Left renal cortex interstitium (tissue), 4 donors: ENCODE measurements at regions not wholly inside any gene's neighbourhood (a gene's known extent, or its start where the extent isn't known, plus 50 kb on each side); places are given as distances from the start of the nearest gene placed in this dataset.
"Not testable (repeated sequence)": the region's sequence is repeated elsewhere in the genome, so short reads cannot be mapped to it uniquely, and the experiment has no call there.

Experiments used
- DNase-seq, 4 donors: peaks; one replicate each; pipeline ENCODE4 v3.0.0-alpha.2; 2013; ENCODE audit warnings: low read depth in 4 of 4, low spot score in 2 of 4, missing footprints in 1 of 4

- DNase-seq: no peak
Measured at GRCh38 chr1:219560856-219561255, 52.0 kb downstream of the ZC3H11B start.

GRCh38 chr1:219559899-219560298 lies 53.0 kb downstream of the ZC3H11B start:
- no peak for DNase-seq

GRCh38 chr1:219555806-219556205 lies 57.1 kb downstream of the ZC3H11B start:
- peak in 2 of 4 donors; percentile 19 to 33 for DNase-seq

GRCh38 chr1:219555031-219555692 lies 57.7 kb downstream of the ZC3H11B start:
- DNase-seq: no peak

- DNase-seq: no peak
Measured at GRCh38 chr1:219553934-219554502, 58.9 kb downstream of the ZC3H11B start.

GRCh38 chr1:219550201-219550600 lies 62.7 kb downstream of the ZC3H11B start:
- no peak for DNase-seq

GRCh38 chr1:219549215-219549614 lies 63.7 kb downstream of the ZC3H11B start:
- DNase-seq: no peak

- DNase-seq: no peak
Measured at GRCh38 chr1:219548386-219548785, 64.5 kb downstream of the ZC3H11B start.

- not testable (repeated sequence) for DNase-seq
Measured at GRCh38 chr1:219545756-219546155, 67.1 kb downstream of the ZC3H11B start.

- no peak for DNase-seq
Measured at GRCh38 chr1:219544163-219544846, 68.6 kb downstream of the ZC3H11B start.

- DNase-seq: no peak
Measured at GRCh38 chr1:219542828-219543518, 69.9 kb downstream of the ZC3H11B start.

- no peak for DNase-seq
Measured at GRCh38 chr1:219541946-219542345, 71.0 kb downstream of the ZC3H11B start.

- DNase-seq: no peak
Measured at GRCh38 chr1:219539645-219540254, 73.2 kb downstream of the ZC3H11B start.

GRCh38 chr1:219538886-219539285 lies 74.0 kb downstream of the ZC3H11B start:
- DNase-seq: no peak

- no peak for DNase-seq
Measured at GRCh38 chr1:219537223-219537631, 75.7 kb downstream of the ZC3H11B start.

GRCh38 chr1:219536038-219536437 lies 76.9 kb downstream of the ZC3H11B start:
- no peak for DNase-seq

GRCh38 chr1:219534991-219535390 lies 77.9 kb downstream of the ZC3H11B start:
- no peak for DNase-seq

- DNase-seq: no peak
Measured at GRCh38 chr1:219533280-219533679, 79.6 kb downstream of the ZC3H11B start.

GRCh38 chr1:219529116-219529515 lies 83.8 kb downstream of the ZC3H11B start:
- no peak for DNase-seq

- no peak for DNase-seq
Measured at GRCh38 chr1:219528633-219529032, 84.3 kb downstream of the ZC3H11B start.

GRCh38 chr1:219527994-219528393 lies 84.9 kb downstream of the ZC3H11B start:
- DNase-seq: no peak
